ENCODE measurements at regions not wholly inside any gene's neighbourhood (a gene's known extent, or its start where the extent isn't known, plus 50 kb on each side); places are given as distances from the start of the nearest gene placed in this dataset.

DNA sequence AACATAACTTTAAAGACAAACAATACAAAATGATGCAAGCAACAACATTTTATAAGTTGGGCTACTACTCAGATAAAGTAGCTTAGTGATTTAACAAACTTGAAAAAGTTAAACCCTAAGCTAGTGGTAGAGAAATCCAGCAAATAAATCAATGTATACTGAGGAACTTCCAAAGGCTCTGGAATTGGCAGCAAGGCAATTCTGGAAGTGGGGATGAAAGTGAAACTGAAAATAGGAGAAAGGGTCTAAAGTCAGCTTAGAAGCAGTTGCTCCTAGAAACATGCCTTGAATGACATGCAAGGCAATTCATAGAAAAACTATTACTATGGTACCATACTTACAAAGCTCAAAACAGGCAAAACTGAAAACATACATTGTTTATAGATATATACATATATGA lies 90.0 kb upstream of the CAMK1G start:
- no peak for DNase-seq (ENCODE audit: low read depth, low spot score)

GRCh38 chr1:209497729-209498128 lies 85.8 kb upstream of the CAMK1G start:
- no peak for DNase-seq (ENCODE audit: low read depth, low spot score)

- DNase-seq (ENCODE audit: low read depth, low spot score) = no peak
Observed at GRCh38 chr1:209500993-209501392, 82.5 kb upstream of the CAMK1G start.

- DNase-seq (ENCODE audit: low read depth, low spot score) = no peak
Observed at GRCh38 chr1:209503196-209503595, 80.3 kb upstream of the CAMK1G start.

GRCh38 chr1:209504571-209504970 lies 78.9 kb upstream of the CAMK1G start:
- no peak for DNase-seq (ENCODE audit: low read depth, low spot score)

DNA sequence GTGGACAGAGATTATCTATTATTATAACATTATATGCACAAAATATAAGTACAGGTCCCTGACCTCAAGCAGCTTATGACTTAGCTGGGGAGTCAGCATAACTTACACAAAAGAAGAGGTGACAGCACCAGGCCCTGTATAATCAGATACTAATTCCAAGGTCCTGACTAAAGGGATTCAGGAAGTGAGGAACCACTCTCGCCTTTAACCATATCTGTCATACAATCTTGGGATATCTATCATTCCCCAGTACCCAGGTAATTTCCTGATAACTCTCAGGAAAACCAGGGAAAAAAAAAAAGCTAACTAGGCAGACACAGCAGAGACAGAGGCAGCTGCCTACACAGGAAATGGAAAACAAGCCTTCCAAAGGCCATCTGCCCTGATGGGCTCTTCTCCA lies 78.5 kb upstream of the CAMK1G start:
- no peak for DNase-seq (ENCODE audit: low read depth, low spot score)

GRCh38 chr1:209506101-209506500 lies 77.4 kb upstream of the CAMK1G start:
- no peak for DNase-seq (ENCODE audit: low read depth, low spot score)

- DNase-seq (ENCODE audit: low read depth, low spot score) = no peak
Observed at GRCh38 chr1:209509039-209509438, 74.5 kb upstream of the CAMK1G start.

DNA sequence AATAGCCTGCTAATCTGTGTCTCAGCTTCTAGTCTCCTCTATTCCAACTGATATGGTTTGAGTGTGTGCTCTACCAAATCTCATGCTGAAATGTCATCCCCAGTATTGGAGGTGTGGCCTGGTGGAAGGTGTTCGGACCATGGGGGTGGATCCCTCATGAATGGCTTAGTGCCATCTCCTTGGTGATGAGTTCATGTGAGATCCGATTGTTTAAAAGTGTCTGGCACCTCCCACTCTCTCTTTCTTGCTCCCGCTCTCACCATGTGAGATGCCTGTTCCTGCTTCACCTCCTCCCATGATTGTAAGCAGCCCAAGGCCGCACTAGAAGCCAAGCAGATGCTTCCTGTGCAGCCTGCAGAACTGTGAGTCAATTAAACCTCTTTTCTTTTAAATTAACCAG lies 73.5 kb upstream of the CAMK1G start:
- no peak for DNase-seq (ENCODE audit: low read depth, low spot score)

DNA sequence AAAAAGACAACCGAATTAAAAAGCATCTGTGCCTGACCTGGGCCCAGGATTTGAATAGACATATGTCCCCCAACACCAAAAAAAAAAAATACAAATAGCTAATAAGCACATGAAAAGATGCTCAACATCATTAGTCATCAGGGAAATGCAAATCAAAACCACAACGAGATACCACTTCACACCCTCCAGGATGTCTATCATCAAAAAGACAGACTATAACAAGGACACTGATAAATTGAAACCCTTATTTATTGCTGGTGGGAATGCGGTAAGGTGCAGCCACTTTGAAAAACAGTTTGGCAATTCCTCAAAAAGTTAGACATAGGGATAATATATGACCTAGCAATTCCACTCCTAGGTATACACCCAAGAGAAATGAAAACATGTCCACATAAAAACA lies 72.3 kb upstream of the CAMK1G start:
- no peak for DNase-seq (ENCODE audit: low read depth, low spot score)

- no peak for DNase-seq (ENCODE audit: low read depth, low spot score)
Observed at GRCh38 chr1:209512821-209513220, 70.7 kb upstream of the CAMK1G start.

DNA sequence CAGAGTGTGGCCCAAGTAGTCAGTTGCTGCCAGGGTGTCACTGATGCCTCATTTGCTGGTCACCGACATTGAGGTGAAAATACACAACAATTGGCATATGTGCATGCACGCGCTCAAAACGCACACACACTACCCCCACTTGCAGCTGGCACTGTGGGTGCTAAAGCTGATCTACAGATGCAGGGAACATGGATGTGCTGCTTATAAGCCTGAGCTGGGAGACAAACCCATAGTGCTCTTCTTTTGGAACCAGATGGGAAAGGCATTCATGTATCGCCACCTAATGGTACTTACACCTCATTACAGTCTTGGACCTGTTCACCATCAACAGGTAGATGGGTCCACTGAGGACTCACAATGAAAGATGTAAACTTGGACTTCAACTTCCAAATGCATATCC lies 70.3 kb upstream of the CAMK1G start:
- DNase-seq (ENCODE audit: low read depth, low spot score) = no peak

DNA sequence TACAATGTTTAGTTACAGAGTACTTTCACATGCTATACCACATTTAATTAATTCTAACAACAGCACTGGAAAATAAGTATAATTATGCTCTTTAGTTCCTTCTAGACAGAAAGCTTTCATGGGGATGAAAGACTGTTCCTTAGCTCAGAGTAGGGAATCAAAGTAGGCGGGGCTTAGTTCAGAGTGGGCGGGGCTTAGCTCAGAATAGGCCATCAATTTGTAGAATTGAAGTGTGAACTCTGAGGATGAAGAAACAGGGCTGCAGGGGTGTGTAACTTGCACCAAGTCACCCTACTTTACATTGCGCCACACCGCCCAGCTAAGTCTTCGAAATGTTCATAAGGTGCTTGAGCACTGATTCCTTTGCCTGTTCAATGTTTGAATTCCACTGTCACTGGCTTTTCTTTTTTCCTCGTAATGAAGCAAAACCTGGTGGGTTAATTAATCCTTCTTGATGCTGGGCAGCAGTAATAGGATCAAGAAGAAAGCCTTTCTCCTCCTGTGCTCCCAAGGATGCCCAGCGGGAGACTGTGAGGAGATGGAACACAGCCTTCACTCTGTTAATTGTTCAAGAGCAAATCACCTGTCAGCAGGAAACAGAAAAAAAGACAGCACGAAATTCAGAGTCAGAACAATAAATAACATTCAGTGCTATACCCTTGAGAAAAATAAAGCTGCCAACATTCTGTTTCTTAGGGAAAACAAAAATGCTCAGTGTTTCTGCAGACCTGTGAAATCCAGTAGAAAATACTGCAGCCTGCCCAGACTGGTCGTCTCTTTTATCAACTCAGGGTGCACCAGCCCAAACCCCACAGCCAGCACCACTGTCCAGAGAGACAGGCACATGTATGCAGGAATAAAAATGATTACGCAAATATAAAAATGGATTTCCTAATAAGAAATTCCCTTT lies 66.5 kb upstream of the CAMK1G start:
- no peak for DNase-seq (ENCODE audit: low read depth, low spot score)

DNA sequence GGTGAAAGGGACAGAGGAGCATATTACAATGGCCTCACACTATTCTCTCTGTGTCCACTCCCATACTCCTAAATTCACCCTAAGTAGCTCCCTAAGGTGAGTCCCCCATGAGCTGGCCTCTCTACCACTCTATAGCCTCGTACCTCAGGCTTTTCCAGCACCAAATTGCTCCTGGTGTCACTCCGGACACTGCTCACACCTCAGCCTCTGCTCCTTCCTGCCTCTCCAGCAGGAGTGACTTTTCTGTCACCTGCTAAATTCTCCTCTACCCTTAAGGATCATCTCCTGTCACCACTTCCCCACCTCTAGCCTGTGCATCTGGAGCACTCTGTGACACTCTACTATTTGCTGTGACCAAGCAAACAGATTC lies 65.8 kb upstream of the CAMK1G start:
- no peak for DNase-seq (ENCODE audit: low read depth, low spot score)

- no peak for DNase-seq (ENCODE audit: low read depth, low spot score)
Observed at GRCh38 chr1:209519786-209520185, 63.7 kb upstream of the CAMK1G start.

DNA sequence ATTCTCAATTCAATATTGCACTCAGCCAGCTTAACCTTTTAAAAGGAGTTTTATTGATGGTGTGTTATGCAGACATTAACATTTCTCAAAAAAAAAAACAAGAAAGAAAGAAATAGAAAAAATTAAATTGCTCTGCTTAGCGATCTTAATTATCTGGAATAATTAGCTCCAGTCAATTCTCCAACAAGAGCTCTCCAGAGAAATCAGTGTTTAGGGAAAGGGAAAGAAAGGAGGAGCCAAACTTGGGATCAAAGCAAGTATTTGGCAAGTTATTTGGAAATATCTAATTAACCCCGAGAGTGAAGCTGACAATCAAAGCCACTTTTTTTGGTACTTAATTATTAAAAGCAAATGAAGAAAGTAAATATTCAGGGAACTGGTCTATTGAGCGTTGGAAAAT lies 60.7 kb upstream of the CAMK1G start:
- DNase-seq (ENCODE audit: low read depth, low spot score) = no peak

- DNase-seq (ENCODE audit: low read depth, low spot score) = no peak
Observed at GRCh38 chr1:209526137-209526536, 57.4 kb upstream of the CAMK1G start.

GRCh38 chr1:209527372-209527771 lies 56.1 kb upstream of the CAMK1G start:
- no peak for DNase-seq (ENCODE audit: low read depth, low spot score)

DNA sequence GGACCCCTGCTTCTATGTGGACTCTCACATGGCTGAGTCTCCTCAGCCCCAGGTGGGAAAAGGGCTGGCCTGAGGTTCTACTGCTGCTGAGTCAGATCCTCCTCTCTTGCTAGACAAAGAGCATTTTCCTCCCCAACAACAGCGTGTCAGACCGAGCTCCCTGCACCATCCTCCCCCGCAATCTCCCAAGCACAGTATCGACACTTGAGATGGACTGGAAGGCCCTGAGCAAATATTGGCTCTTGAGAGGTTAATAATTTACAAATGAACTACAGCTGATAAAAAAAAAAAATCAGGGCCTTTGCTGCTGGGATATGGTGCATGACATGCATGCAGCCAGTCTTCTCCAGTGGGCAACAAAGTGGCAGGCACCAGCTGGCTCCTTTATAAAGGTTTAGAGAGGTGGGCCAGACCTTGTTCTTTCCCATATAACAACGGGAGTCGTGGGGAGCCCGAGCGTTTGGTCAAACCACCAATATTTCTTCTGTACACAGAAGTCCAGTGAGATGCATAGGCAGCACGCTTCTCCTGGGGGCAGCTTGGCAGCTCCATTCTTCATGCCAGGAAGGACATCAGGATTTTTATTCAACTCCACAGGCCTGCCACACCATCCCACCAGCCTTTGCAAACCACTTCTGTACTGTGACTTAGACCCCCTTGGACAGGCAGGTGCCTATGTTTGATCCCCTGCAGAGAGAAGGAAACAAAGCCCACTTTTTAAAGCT lies 55.4 kb upstream of the CAMK1G start:
- no peak for DNase-seq (ENCODE audit: low read depth, low spot score)

GRCh38 chr1:209529233-209529632 lies 54.3 kb upstream of the CAMK1G start:
- no peak for DNase-seq (ENCODE audit: low read depth, low spot score)

DNA sequence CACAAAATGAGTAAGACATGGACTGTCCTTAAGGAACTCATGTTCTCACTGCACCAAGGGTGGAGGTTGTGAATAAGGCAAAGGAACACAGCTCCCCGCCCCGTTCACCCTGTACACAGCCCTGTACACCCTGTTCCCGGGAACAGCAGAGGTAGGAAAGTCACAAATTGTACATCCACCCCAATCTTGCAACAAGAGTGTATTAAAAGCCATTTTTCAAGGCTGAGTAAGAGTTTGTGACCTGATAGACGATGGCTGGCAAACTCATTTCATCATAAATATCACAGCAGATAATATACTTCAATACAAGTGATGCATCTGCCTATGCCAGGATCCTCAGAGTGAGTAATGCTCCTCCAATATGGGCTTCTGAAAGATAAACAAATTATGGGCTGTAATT lies 52.5 kb upstream of the CAMK1G start:
- DNase-seq (ENCODE audit: low read depth, low spot score) = no peak

DNA sequence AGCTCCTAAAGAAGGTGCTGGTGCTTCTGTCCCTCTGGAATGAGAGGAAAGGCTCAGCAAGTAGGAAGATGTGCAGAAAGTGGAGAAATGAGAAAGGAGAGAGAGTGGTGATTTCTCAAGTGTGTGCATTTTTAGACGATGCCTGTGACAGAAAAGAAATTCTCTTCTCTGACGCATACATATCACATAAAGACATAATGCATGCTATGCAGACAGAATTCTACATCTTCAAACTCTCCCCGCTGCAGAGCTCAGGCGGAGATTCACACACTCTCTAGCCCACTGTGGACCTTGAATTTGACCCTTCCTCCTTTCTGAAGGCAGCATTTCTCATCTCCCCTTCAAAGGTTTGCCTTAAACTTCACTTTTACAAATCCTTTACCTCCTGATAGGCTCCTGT lies 52.0 kb upstream of the CAMK1G start:
- DNase-seq (ENCODE audit: low read depth, low spot score) = no peak

Data from smooth muscle cell of the brain vasculature (primary cell).